Brain microvascular endothelial cell (primary cell): ENCODE measurements at regions not wholly inside any gene's neighbourhood (a gene's known extent, or its start where the extent isn't known, plus 50 kb on each side); places are given as distances from the start of the nearest gene placed in this dataset.

Experiments used
- DNase-seq: peaks from one replicate; pipeline ENCODE4 v3.0.0-alpha.2; 2020
- H3K27ac ChIP-seq: fragments of 250-450 bp; sonication (Bioruptor Pico); 2 replicates; pipeline ENCODE4 v1.5.1; 2020; ENCODE audit warnings: mild to moderate bottlenecking, moderate library complexity
- H3K27me3 ChIP-seq: fragments of 250-450 bp; sonication (Bioruptor Pico); replicated peaks from 2 replicates; pipeline ENCODE4 v1.5.1; 2020; ENCODE audit warnings: mild to moderate bottlenecking
- H3K36me3 ChIP-seq: fragments of 250-450 bp; sonication (Bioruptor Pico); replicated peaks from 2 replicates; pipeline ENCODE4 v1.5.1; 2020; ENCODE audit warnings: mild to moderate bottlenecking
- H3K4me3 ChIP-seq: 2 replicates; pipeline ENCODE4 v1.5.1; 2011; ENCODE audit warnings: low read depth, mild to moderate bottlenecking, control low read depth, low read length, moderate library complexity
- CTCF ChIP-seq: IDR thresholded peaks from 2 replicates; pipeline ENCODE4 v1.5.1; 2011; ENCODE audit warnings: low read depth, mild to moderate bottlenecking, moderate library complexity, low read length, control low read depth, inconsistent platforms; ENCODE audit errors: missing control alignments
- in situ Hi-C: cut with HindIII; loops from 2 replicates; pipeline ENCODE4 v1.10.0; 2017; ENCODE audit warnings: low sequenced_read_pairs, low pct_ligation_motif_present

GRCh38 chr13:78176880-78177279 lies 258.2 kb upstream of the EDNRB start:
- Histone ChIP-seq H3K4me3 (no peak overlapping the region), H3K27ac (no peak overlapping the region), H3K36me3 (no peaks in the 10 kb centered on the region), H3K27me3 (no peaks in the 10 kb centered on the region)
- in situ Hi-C loops = no loop called here
- DNase-seq = no peak
- no peak for TF ChIP-seq CTCF

DNA sequence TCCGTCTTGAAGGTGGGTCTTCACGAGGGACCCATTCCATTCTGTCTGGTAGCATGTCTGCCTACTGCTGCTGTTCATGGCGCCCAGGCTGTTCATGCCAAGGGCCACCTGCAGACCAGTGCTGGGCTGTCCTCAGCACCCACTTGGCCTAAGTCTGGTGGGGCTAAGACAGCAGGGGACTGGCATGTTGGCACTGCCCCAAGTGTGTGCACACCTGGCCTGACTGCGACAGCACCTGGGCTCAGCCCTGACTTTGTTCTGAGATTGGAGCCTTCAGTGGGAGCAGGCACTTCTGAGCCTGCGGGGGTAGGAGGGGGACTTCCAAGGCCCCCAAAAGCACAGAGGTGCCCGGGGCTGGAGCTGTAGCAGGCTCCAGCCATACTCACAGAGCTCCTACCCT lies 250.8 kb upstream of the EDNRB start:
- TF ChIP-seq CTCF = no peak
- no peak overlapping the region for H3K27ac ChIP-seq
- H3K36me3 ChIP-seq = no peaks in the 10 kb centered on the region
- in situ Hi-C loops = no loop called here
- no peak overlapping the region for H3K4me3 ChIP-seq
- no peak for DNase-seq
- H3K27me3 ChIP-seq = no peaks in the 10 kb centered on the region

DNA sequence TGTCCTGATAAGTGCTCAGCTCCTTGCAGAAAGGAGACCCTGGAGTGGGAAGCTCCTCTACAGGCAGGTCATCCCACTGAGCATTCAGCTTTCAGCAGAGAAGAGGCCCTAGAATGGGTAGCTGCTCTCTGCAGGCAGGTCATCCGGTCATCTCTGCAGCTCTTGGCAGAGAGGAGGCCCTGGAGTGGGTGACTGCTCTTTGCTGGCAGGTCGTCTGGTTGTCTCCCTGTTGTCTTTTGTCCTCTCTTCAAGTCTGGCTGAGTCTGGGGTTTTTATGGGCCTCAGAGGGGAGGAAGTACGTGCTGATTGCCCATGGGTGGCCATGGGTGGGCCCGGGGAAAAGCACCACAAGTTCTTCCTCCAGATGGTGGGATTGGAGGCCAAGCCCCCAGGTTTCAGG lies 250.3 kb upstream of the EDNRB start:
- in situ Hi-C loops = no loop called here
- H3K27ac ChIP-seq = no peak overlapping the region
- no peak for TF ChIP-seq CTCF
- no peak overlapping the region for H3K4me3 ChIP-seq
- DNase-seq = no peak
- H3K36me3 ChIP-seq = no peaks in the 10 kb centered on the region
- no peaks in the 10 kb centered on the region for H3K27me3 ChIP-seq

DNA sequence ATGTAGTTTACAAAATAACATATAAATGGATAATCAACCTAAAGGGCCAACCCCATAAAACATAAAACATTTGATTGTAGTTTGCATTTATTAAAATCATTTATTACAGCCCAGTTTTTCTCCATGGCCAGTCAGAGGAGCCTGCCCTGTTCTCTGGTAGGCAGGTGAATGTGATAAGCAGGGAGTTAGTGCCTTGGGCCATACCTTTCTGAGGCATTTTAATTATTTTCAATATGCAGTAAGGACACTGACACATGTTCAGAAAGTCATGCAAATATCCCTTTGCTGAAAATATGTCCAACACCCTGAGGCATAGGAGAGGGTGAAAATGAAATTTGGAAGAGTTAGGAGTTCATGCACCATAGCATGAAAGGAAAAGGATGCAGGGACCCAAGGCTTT lies 242.6 kb upstream of the EDNRB start:
- no peak for DNase-seq
- Histone ChIP-seq H3K27me3 (no peaks in the 10 kb centered on the region), H3K27ac (no peak overlapping the region), H3K36me3 (no peaks in the 10 kb centered on the region), H3K4me3 (no peak overlapping the region)
- in situ Hi-C loops = no loop called here
- TF ChIP-seq CTCF = no peak

- Histone ChIP-seq H3K27me3 (no peaks in the 10 kb centered on the region), H3K4me3 (no peak overlapping the region), H3K27ac (no peak overlapping the region), H3K36me3 (no peaks in the 10 kb centered on the region)
- no peak for TF ChIP-seq CTCF
- in situ Hi-C loops = no loop called here
- no peak for DNase-seq
These were observed 242.2 kb upstream of the EDNRB start for GRCh38 chr13:78160793-78161192.

- no peak for DNase-seq
- Histone ChIP-seq H3K4me3 (no peak overlapping the region), H3K27me3 (no peaks in the 10 kb centered on the region), H3K27ac (no peak overlapping the region), H3K36me3 (no peaks in the 10 kb centered on the region)
- in situ Hi-C loops = no loop called here
- no peak for TF ChIP-seq CTCF
These were observed 233.8 kb upstream of the EDNRB start for GRCh38 chr13:78152415-78152814.
